ENCODE measurements at regions not wholly inside any gene's neighbourhood (a gene's known extent, or its start where the extent isn't known, plus 50 kb on each side); places are given as distances from the start of the nearest gene placed in this dataset.

GRCh38 chr12:46067094-46067493 is 76.7 kb upstream of the SCAF11 start:
- POLR2A ChIA-PET: no interaction called here

More at GRCh38 chr12:46067094-46067493, 76.7 kb upstream of the SCAF11 start:
- peaks cover 3 to 5% of the 10 kb centered on the region in 2 experiments; a peak in 2 of 4 replicates for H3K4me1 ChIP-seq (ENCODE audit: control insufficient read depth in 1 of 2, insufficient read depth in 2 of 2, low read depth in 1 of 2, low read length in 1 of 2)
- H3F3A ChIP-seq (replicated peaks; ENCODE audit: insufficient read depth): no peaks in the 10 kb centered on the region
- H3K9me3 ChIP-seq: no peaks in the 10 kb centered on the region
- no peak overlapping the region; the same call in 1 of the 2 replicates for H2AFZ ChIP-seq (ENCODE audit: low read depth)
- H3K4me3 ChIP-seq (ENCODE audit: low read depth in 2 of 2, low read length in 1 of 2): no peak overlapping the region
- H3K36me3 ChIP-seq (replicated peaks in 1 of 2; ENCODE audit: control insufficient read depth in 1 of 2, insufficient read depth in 2 of 2, low read length in 1 of 2): no peaks in the 10 kb centered on the region
- WGBS (ENCODE audit: low lambda C conversion rate): 53% methylated on average over 9 of the region's 9 CpGs
- H3K27ac ChIP-seq (ENCODE audit: low read depth in 2 of 2, low read length in 1 of 2): no peak overlapping the region
- no peak for DNase-seq
- CTCF ChIA-PET: no interaction called here
- no peaks in the 10 kb centered on the region for H4K20me1 ChIP-seq (ENCODE audit: insufficient read depth)
- H3K79me2 ChIP-seq (ENCODE audit: insufficient read depth): no peaks in the 10 kb centered on the region
- H3K9me2 ChIP-seq: no peaks in the 10 kb centered on the region
- TF ChIP-seq, protein P1, sequence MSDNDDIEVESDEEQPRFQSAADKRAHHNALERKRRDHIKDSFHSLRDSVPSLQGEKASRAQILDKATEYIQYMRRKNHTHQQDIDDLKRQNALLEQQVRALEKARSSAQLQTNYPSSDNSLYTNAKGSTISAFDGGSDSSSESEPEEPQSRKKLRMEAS (IDR thresholded peaks at IDR 0.05; ENCODE audit: low read depth): no peak
- TF ChIP-seq, protein P2, sequence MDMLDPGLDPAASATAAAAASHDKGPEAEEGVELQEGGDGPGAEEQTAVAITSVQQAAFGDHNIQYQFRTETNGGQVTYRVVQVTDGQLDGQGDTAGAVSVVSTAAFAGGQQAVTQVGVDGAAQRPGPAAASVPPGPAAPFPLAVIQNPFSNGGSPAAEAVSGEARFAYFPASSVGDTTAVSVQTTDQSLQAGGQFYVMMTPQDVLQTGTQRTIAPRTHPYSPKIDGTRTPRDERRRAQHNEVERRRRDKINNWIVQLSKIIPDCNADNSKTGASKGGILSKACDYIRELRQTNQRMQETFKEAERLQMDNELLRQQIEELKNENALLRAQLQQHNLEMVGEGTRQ (IDR thresholded peaks at IDR 0.05; ENCODE audit: borderline replicate concordance, low read depth, low read length): no peak
- TF ChIP-seq FOXJ3 (CRISPR knock-in tag; IDR thresholded peaks at IDR 0.05) (no peak), CTCF (IDR thresholded peaks at IDR 0.05) (no peak), RCOR1 (IDR thresholded peaks at IDR 0.05; ENCODE audit: low read length) (no peak), MXI1 (IDR thresholded peaks at IDR 0.05; ENCODE audit: low read depth, low read length) (no peak), NRF1 (IDR thresholded peaks at IDR 0.05; ENCODE audit: low read depth, low read length) (no peak), EZH2phosphoT487 (IDR thresholded peaks at IDR 0.05; ENCODE audit: borderline replicate concordance, low read depth) (no peak), RAD21 (IDR thresholded peaks at IDR 0.05; ENCODE audit: low read length) (no peak)
- TF ChIP-seq, protein P3, sequence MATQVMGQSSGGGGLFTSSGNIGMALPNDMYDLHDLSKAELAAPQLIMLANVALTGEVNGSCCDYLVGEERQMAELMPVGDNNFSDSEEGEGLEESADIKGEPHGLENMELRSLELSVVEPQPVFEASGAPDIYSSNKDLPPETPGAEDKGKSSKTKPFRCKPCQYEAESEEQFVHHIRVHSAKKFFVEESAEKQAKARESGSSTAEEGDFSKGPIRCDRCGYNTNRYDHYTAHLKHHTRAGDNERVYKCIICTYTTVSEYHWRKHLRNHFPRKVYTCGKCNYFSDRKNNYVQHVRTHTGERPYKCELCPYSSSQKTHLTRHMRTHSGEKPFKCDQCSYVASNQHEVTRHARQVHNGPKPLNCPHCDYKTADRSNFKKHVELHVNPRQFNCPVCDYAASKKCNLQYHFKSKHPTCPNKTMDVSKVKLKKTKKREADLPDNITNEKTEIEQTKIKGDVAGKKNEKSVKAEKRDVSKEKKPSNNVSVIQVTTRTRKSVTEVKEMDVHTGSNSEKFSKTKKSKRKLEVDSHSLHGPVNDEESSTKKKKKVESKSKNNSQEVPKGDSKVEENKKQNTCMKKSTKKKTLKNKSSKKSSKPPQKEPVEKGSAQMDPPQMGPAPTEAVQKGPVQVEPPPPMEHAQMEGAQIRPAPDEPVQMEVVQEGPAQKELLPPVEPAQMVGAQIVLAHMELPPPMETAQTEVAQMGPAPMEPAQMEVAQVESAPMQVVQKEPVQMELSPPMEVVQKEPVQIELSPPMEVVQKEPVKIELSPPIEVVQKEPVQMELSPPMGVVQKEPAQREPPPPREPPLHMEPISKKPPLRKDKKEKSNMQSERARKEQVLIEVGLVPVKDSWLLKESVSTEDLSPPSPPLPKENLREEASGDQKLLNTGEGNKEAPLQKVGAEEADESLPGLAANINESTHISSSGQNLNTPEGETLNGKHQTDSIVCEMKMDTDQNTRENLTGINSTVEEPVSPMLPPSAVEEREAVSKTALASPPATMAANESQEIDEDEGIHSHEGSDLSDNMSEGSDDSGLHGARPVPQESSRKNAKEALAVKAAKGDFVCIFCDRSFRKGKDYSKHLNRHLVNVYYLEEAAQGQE (IDR thresholded peaks at IDR 0.05; ENCODE audit: low read depth, low read length): no peak
- no peak overlapping the region for H3K9ac ChIP-seq
- no peak overlapping the region for H3K4me2 ChIP-seq
- H3K27me3 ChIP-seq (ENCODE audit: insufficient read depth): no peaks in the 10 kb centered on the region; the same call in 1 of the 2 replicates

Measured in SK-N-SH (cell line).